ENCODE measurements at regions not wholly inside any gene's neighbourhood (a gene's known extent, or its start where the extent isn't known, plus 50 kb on each side); places are given as distances from the start of the nearest gene placed in this dataset.

DNA sequence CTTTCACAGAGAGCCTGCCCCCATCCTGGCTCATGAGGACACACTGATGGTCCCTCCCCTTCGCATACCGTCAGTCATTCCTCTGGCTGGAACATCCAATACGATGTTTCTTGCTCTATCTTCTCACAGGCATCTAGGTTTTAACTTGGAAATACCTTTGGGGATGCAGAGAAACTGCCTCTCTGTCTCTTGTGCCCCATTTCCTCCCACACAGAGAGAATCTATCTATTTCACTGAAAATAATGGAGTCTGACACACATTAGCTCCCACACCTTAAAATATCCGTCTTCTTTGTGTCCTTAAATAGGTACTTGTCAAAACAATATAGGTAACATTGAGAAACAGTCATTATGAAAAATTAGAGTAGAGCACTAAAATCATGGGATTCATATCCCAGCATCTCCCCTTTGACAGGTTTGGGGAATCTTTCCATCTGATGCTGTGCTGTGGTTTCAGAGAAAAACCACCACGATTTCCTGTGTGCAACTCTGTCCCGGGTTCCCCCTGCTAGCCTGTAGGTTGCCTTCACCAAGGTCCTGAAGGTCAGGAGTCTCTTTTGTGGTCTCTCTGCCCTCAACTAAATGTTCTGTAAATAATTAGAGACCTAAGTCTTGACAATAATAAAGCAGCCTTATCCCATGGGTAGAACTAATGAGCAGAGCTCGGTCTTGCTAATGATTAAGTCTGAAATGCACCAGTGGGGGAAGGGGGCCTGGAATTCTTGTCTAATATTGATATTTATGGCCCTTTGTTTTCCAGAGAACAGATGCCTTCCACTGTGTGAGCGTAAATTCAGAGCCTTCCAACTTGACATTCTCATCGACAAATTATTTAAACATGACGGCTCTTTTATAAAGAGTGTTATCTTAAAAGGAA is 371.0 kb downstream of the ICE1 start:
- H3K4me2 ChIP-seq (ENCODE audit: low read depth, low read length) = no peak overlapping the region
- peaks cover 9% of the 10 kb centered on the region for H3K4me1 ChIP-seq (ENCODE audit: low read length)
- no peaks in the 10 kb centered on the region for H3K79me2 ChIP-seq (ENCODE audit: low read length)
- H3K4me3 ChIP-seq (ENCODE audit: low read length) = no peak overlapping the region
- no peak overlapping the region for H3K9ac ChIP-seq (ENCODE audit: low read length)
- no peaks in the 10 kb centered on the region for H4K20me1 ChIP-seq (ENCODE audit: insufficient read depth, low read length)
- no peak overlapping the region for H2AFZ ChIP-seq (ENCODE audit: low read length)
- no peaks in the 10 kb centered on the region for H3K27me3 ChIP-seq (replicated peaks; ENCODE audit: insufficient read depth, low read length)
- H3K27ac ChIP-seq (ENCODE audit: low read length) = no peak overlapping the region
- no peak for DNase-seq
- H3K9me2 ChIP-seq (replicated peaks; ENCODE audit: insufficient read depth, low read length) = no peaks in the 10 kb centered on the region
- no peaks in the 10 kb centered on the region for H3K36me3 ChIP-seq (replicated peaks; ENCODE audit: insufficient read depth, low read length)
- H3K9me3 ChIP-seq (replicated peaks; ENCODE audit: insufficient read depth, low read length) = no peaks in the 10 kb centered on the region
- TF ChIP-seq CTCF (IDR thresholded peaks at IDR 0.05; ENCODE audit: low read length) (no peak), EZH2 (optimal IDR thresholded peaks at IDR 0.05; ENCODE audit: low read depth, low read length) (no peak), EZH2phosphoT487 (IDR thresholded peaks at IDR 0.05; ENCODE audit: low read length) (no peak)
- peaks cover 4% of the 10 kb centered on the region; the same call in 1 of the 2 replicates for H3F3A ChIP-seq (ENCODE audit: insufficient read depth, low read length)

DNA sequence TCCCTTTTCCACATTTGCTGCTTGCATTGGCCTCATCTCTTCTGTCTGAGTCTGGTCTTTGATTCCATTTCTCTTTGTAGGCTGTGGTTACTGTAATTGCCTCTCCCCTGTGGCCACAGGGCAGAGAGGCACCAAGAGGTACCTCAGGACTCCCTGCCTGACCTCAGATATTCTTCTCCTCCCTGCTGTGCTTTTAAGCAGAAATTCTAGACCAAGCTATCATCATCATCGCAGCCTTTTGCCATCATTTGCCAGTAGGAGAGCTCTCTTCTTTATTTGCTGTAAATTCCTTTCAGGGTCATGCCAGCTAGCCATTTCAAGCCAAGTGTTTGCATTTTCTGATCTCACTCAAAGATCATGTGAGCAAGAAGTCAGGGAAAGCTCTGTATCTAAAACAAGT is 369.6 kb downstream of the ICE1 start:
- no peak for DNase-seq

GRCh38 chr5:5788793-5789192 is 366.3 kb downstream of the ICE1 start:
- H3K9me2 ChIP-seq (replicated peaks; ENCODE audit: insufficient read depth, low read length) = no peaks in the 10 kb centered on the region
- no peaks in the 10 kb centered on the region for H3K79me2 ChIP-seq (ENCODE audit: low read length)
- H3K4me3 ChIP-seq (ENCODE audit: low read length) = no peak overlapping the region
- no peak overlapping the region for H3K4me2 ChIP-seq (ENCODE audit: low read depth, low read length)
- no peaks in the 10 kb centered on the region for H3K27me3 ChIP-seq (replicated peaks; ENCODE audit: insufficient read depth, low read length)
- TF ChIP-seq CTCF (IDR thresholded peaks at IDR 0.05; ENCODE audit: low read length) (no peak), EZH2phosphoT487 (IDR thresholded peaks at IDR 0.05; ENCODE audit: low read length) (no peak)
- H3K9ac ChIP-seq (ENCODE audit: low read length) = no peak overlapping the region
- H2AFZ ChIP-seq (ENCODE audit: low read length) = no peak overlapping the region
- H3K9me3 ChIP-seq (replicated peaks; ENCODE audit: insufficient read depth, low read length) = no peaks in the 10 kb centered on the region
- H3K27ac ChIP-seq (ENCODE audit: low read length) = no peak overlapping the region
- no peak for DNase-seq
- H3K4me1 ChIP-seq (ENCODE audit: low read length) = peaks cover 13% of the 10 kb centered on the region
- no peaks in the 10 kb centered on the region for H4K20me1 ChIP-seq (ENCODE audit: insufficient read depth, low read length)
- no peaks in the 10 kb centered on the region for H3F3A ChIP-seq (ENCODE audit: insufficient read depth, low read length)
- no peaks in the 10 kb centered on the region for H3K36me3 ChIP-seq (replicated peaks; ENCODE audit: insufficient read depth, low read length)

More for the DNA sequence above, 369.6 kb downstream of the ICE1 start:
- H3K9ac ChIP-seq (ENCODE audit: low read length) = no peak overlapping the region
- TF ChIP-seq EZH2phosphoT487 (IDR thresholded peaks at IDR 0.05; ENCODE audit: low read length) = no peak
- no peak for TF ChIP-seq CTCF (IDR thresholded peaks at IDR 0.05; ENCODE audit: low read length)
- TF ChIP-seq EZH2 (optimal IDR thresholded peaks at IDR 0.05; ENCODE audit: low read depth, low read length) = no peak
- no peaks in the 10 kb centered on the region for H3K27me3 ChIP-seq (replicated peaks; ENCODE audit: insufficient read depth, low read length)
- H4K20me1 ChIP-seq (ENCODE audit: insufficient read depth, low read length) = no peaks in the 10 kb centered on the region
- H3K27ac ChIP-seq (ENCODE audit: low read length) = no peak overlapping the region
- no peak overlapping the region for H2AFZ ChIP-seq (ENCODE audit: low read length)
- peaks cover 4% of the 10 kb centered on the region; the same call in 1 of the 2 replicates for H3F3A ChIP-seq (ENCODE audit: insufficient read depth, low read length)
- no peaks in the 10 kb centered on the region for H3K9me2 ChIP-seq (replicated peaks; ENCODE audit: insufficient read depth, low read length)
- no peaks in the 10 kb centered on the region for H3K36me3 ChIP-seq (replicated peaks; ENCODE audit: insufficient read depth, low read length)
- H3K79me2 ChIP-seq (ENCODE audit: low read length) = no peaks in the 10 kb centered on the region
- H3K4me2 ChIP-seq (ENCODE audit: low read depth, low read length) = no peak overlapping the region
- H3K4me3 ChIP-seq (ENCODE audit: low read length) = no peak overlapping the region
- H3K9me3 ChIP-seq (replicated peaks; ENCODE audit: insufficient read depth, low read length) = no peaks in the 10 kb centered on the region
- peaks cover 7% of the 10 kb centered on the region for H3K4me1 ChIP-seq (ENCODE audit: low read length)

Data from MM.1S (cell line).